ENCODE measurements at regions not wholly inside any gene's neighbourhood (a gene's known extent, or its start where the extent isn't known, plus 50 kb on each side); places are given as distances from the start of the nearest gene placed in this dataset.
"Not testable (repeated sequence)": the region's sequence is repeated elsewhere in the genome, so short reads cannot be mapped to it uniquely, and the experiment has no call there.

- Mint-ChIP-seq H3K4me3 (no peak overlapping the region), H3K4me1 (no peaks in the 10 kb centered on the region)
- WGBS, 2 experiments (ENCODE audit: insufficient coverage in 1 of 2, insufficient read length in 1 of 2) = 87 to 91% methylated on average over 3 to 5 of the region's 5 CpGs
These were observed 111.9 kb upstream of the CHD2 start for GRCh38 chr15:92788196-92788595.

GRCh38 chr15:92788793-92789192 lies 111.3 kb upstream of the CHD2 start:
- not testable (repeated sequence) for H3K9me3 ChIP-seq (ENCODE audit: control insufficient read depth, low read length); H3K27me3 Mint-ChIP-seq (ENCODE audit: insufficient read depth); H3K4me3 Mint-ChIP-seq; H3K4me3 ChIP-seq (ENCODE audit: low read length); H3K36me3 ChIP-seq (ENCODE audit: control insufficient read depth, insufficient read depth, low read length); H3K9ac ChIP-seq (ENCODE audit: extremely low read depth, low read length, poor library complexity, severe bottlenecking); H3K9me3 Mint-ChIP-seq; H3K27ac Mint-ChIP-seq; H3K4me1 Mint-ChIP-seq; H3K27ac ChIP-seq (ENCODE audit: low read depth, low read length); H3K27me3 ChIP-seq (ENCODE audit: control insufficient read depth, insufficient read depth, low read length, poor library complexity, severe bottlenecking); DNase-seq; H3K4me1 ChIP-seq (ENCODE audit: control insufficient read depth, insufficient read depth, low read length)
- H3K36me3 Mint-ChIP-seq (ENCODE audit: low read depth) = peaks cover 24% of the 10 kb centered on the region
- WGBS, 2 experiments (ENCODE audit: insufficient coverage in 1 of 2, insufficient read length in 1 of 2) = 96 to 98% methylated on average over 8 to 15 of the region's 15 CpGs

More at GRCh38 chr15:92788196-92788595, 111.9 kb upstream of the CHD2 start:
- TF ChIP-seq CTCF (conservative IDR thresholded peaks at IDR 0.05) = no peak
- H3K27ac ChIP-seq (ENCODE audit: low read depth, low read length) = no peak overlapping the region
- no peaks in the 10 kb centered on the region for H3K27me3 Mint-ChIP-seq (ENCODE audit: insufficient read depth)
- H3K27ac Mint-ChIP-seq = no peak overlapping the region
- no peaks in the 10 kb centered on the region for H3K9me3 ChIP-seq (ENCODE audit: control insufficient read depth, low read length)
- H3K36me3 Mint-ChIP-seq (ENCODE audit: low read depth) = peaks cover 27% of the 10 kb centered on the region
- H3K4me1 ChIP-seq (ENCODE audit: control insufficient read depth, insufficient read depth, low read length) = no peaks in the 10 kb centered on the region
- H3K4me3 ChIP-seq (ENCODE audit: low read length) = no peak overlapping the region
- no peaks in the 10 kb centered on the region for H3K36me3 ChIP-seq (ENCODE audit: control insufficient read depth, insufficient read depth, low read length)
- H3K9ac ChIP-seq (ENCODE audit: extremely low read depth, low read length, poor library complexity, severe bottlenecking) = no peak overlapping the region
- no peak for DNase-seq
- H3K27me3 ChIP-seq (ENCODE audit: control insufficient read depth, insufficient read depth, low read length, poor library complexity, severe bottlenecking) = no peaks in the 10 kb centered on the region
- H3K9me3 Mint-ChIP-seq = peaks cover 9% of the 10 kb centered on the region

- WGBS, 2 experiments (ENCODE audit: insufficient coverage in 1 of 2, insufficient read length in 1 of 2) = 100% methylated on average over 1 of the region's 1 CpG
These were observed 103.9 kb upstream of the CHD2 start for GRCh38 chr15:92796161-92796611.

More at GRCh38 chr15:92796161-92796611, 103.9 kb upstream of the CHD2 start:
- no peaks in the 10 kb centered on the region for H3K36me3 ChIP-seq (ENCODE audit: control insufficient read depth, insufficient read depth, low read length)
- no peak overlapping the region for H3K9ac ChIP-seq (ENCODE audit: extremely low read depth, low read length, poor library complexity, severe bottlenecking)
- H3K9me3 ChIP-seq (ENCODE audit: control insufficient read depth, low read length) = no peaks in the 10 kb centered on the region
- Mint-ChIP-seq H3K4me3 (no peak overlapping the region), H3K36me3 (ENCODE audit: low read depth) (peaks cover 7% of the 10 kb centered on the region), H3K4me1 (no peaks in the 10 kb centered on the region), H3K27ac (no peak overlapping the region), H3K27me3 (ENCODE audit: insufficient read depth) (no peaks in the 10 kb centered on the region), H3K9me3 (no peaks in the 10 kb centered on the region)
- no peak overlapping the region for H3K27ac ChIP-seq (ENCODE audit: low read depth, low read length)
- H3K4me3 ChIP-seq (ENCODE audit: low read length) = no peak overlapping the region
- DNase-seq = no peak
- H3K27me3 ChIP-seq (ENCODE audit: control insufficient read depth, insufficient read depth, low read length, poor library complexity, severe bottlenecking) = no peaks in the 10 kb centered on the region
- TF ChIP-seq CTCF (conservative IDR thresholded peaks at IDR 0.05) = no peak
- no peaks in the 10 kb centered on the region for H3K4me1 ChIP-seq (ENCODE audit: control insufficient read depth, insufficient read depth, low read length)

All from endodermal cell (in vitro differentiated cells).